NCI-H1092 treated with DMSO at 0.1 percent for 48 hours (cell line): ENCODE measurements at regions not wholly inside any gene's neighbourhood (a gene's known extent, or its start where the extent isn't known, plus 50 kb on each side); places are given as distances from the start of the nearest gene placed in this dataset.
"Not testable (repeated sequence)": the region's sequence is repeated elsewhere in the genome, so short reads cannot be mapped to it uniquely, and the experiment has no call there.

Source experiments
- DNase-seq: peaks from one replicate; lab custom pipeline; 2025; lab: John Stamatoyannopoulos, UW

GRCh38 chr6:115811541-115811940 is 249.2 kb downstream of the FRK start:
- DNase-seq = no peak

- DNase-seq = no peak
These were observed 262.5 kb downstream of the FRK start for GRCh38 chr6:115798229-115798628.

- no peak for DNase-seq
These were observed 263.9 kb downstream of the FRK start for GRCh38 chr6:115796829-115797228.

- no peak for DNase-seq
These were observed 264.6 kb downstream of the FRK start for GRCh38 chr6:115796061-115796460.

- DNase-seq = no peak
These were observed 277.2 kb downstream of the FRK start for GRCh38 chr6:115783402-115784061.

- no peak for DNase-seq
These were observed 278.1 kb downstream of the FRK start for GRCh38 chr6:115782612-115783011.

- DNase-seq = no peak
These were observed 286.9 kb downstream of the FRK start for GRCh38 chr6:115773741-115774140.

GRCh38 chr6:115770851-115771250 is 289.8 kb downstream of the FRK start:
- DNase-seq = no peak

GRCh38 chr6:115768500-115768899 is 292.2 kb downstream of the FRK start:
- DNase-seq = no peak

GRCh38 chr6:115767931-115768330 is 292.8 kb downstream of the FRK start:
- DNase-seq = no peak

- DNase-seq = no peak
These were observed 293.8 kb downstream of the FRK start for GRCh38 chr6:115766745-115767462.

GRCh38 chr6:115765966-115766365 is 294.7 kb downstream of the FRK start:
- no peak for DNase-seq

- DNase-seq = no peak
These were observed 301.6 kb downstream of the FRK start for GRCh38 chr6:115759051-115759450.

GRCh38 chr6:115753446-115753845 is 307.2 kb downstream of the FRK start:
- DNase-seq = no peak

GRCh38 chr6:115750946-115751345 is 309.7 kb downstream of the FRK start:
- no peak for DNase-seq

- no peak for DNase-seq
These were observed 310.4 kb downstream of the FRK start for GRCh38 chr6:115750292-115750691.

GRCh38 chr6:115747719-115748118 is 313.0 kb downstream of the FRK start:
- no peak for DNase-seq

GRCh38 chr6:115746583-115746982 is 314.1 kb downstream of the FRK start:
- not testable (repeated sequence) for DNase-seq

GRCh38 chr6:115740907-115741306 is 319.8 kb downstream of the FRK start:
- DNase-seq = no peak

- no peak for DNase-seq
These were observed 325.1 kb downstream of the FRK start for GRCh38 chr6:115735610-115736009.

GRCh38 chr6:115733426-115733825 is 327.3 kb downstream of the FRK start:
- DNase-seq = no peak

- DNase-seq = no peak
These were observed 331.7 kb downstream of the FRK start for GRCh38 chr6:115729036-115729435.

GRCh38 chr6:115728171-115728570 is 332.5 kb downstream of the FRK start:
- DNase-seq = no peak

- no peak for DNase-seq
These were observed 339.1 kb downstream of the FRK start for GRCh38 chr6:115721564-115721963.
